ENCODE measurements at regions not wholly inside any gene's neighbourhood (a gene's known extent, or its start where the extent isn't known, plus 50 kb on each side); places are given as distances from the start of the nearest gene placed in this dataset.
A peak's percentile ranks its signal among the peaks of the same experiment; 100 is the strongest.

- TF ChIP-seq GATA2 (IDR thresholded peaks at IDR 0.05; ENCODE audit: low read depth, low read length) (no peak), GATA3 (IDR thresholded peaks at IDR 0.05; ENCODE audit: low read depth, low read length) (no peak)
Observed at GRCh38 chr10:52523696-52524095, 209.6 kb downstream of the DKK1 start.

- TF ChIP-seq GATA2 (IDR thresholded peaks at IDR 0.05; ENCODE audit: low read depth, low read length) (no peak), GATA3 (IDR thresholded peaks at IDR 0.05; ENCODE audit: low read depth, low read length) (no peak)
Observed at GRCh38 chr10:52525761-52526160, 211.7 kb downstream of the DKK1 start.

GRCh38 chr10:52526251-52526823 lies 212.3 kb downstream of the DKK1 start:
- TF ChIP-seq GATA2 (IDR thresholded peaks at IDR 0.05; ENCODE audit: low read depth, low read length) (no peak), GATA3 (IDR thresholded peaks at IDR 0.05; ENCODE audit: low read depth, low read length) (no peak)

GRCh38 chr10:52532650-52533290 lies 218.7 kb downstream of the DKK1 start:
- no peak for TF ChIP-seq GATA3 (IDR thresholded peaks at IDR 0.05; ENCODE audit: low read depth, low read length)
- TF ChIP-seq GATA2 (IDR thresholded peaks at IDR 0.05; ENCODE audit: low read depth, low read length), result no peak

GRCh38 chr10:52533986-52534385 lies 219.9 kb downstream of the DKK1 start:
- TF ChIP-seq GATA3 (IDR thresholded peaks at IDR 0.05; ENCODE audit: low read depth, low read length) (no peak), GATA2 (IDR thresholded peaks at IDR 0.05; ENCODE audit: low read depth, low read length) (no peak)

GRCh38 chr10:52539463-52539862 lies 225.4 kb downstream of the DKK1 start:
- TF ChIP-seq GATA3 (IDR thresholded peaks at IDR 0.05; ENCODE audit: low read depth, low read length) (no peak), GATA2 (IDR thresholded peaks at IDR 0.05; ENCODE audit: low read depth, low read length) (no peak)

GRCh38 chr10:52540479-52540984 lies 226.5 kb downstream of the DKK1 start:
- TF ChIP-seq GATA2 (IDR thresholded peaks at IDR 0.05; ENCODE audit: low read depth, low read length) (peak; percentile 35; the same call in 1 of the 2 replicates), GATA3 (IDR thresholded peaks at IDR 0.05; ENCODE audit: low read depth, low read length) (no peak)

- TF ChIP-seq GATA3 (IDR thresholded peaks at IDR 0.05; ENCODE audit: low read depth, low read length) (peak; percentile 67), GATA2 (IDR thresholded peaks at IDR 0.05; ENCODE audit: low read depth, low read length) (peak; percentile 79)
Observed at GRCh38 chr10:52541006-52541473, 227.0 kb downstream of the DKK1 start.

- TF ChIP-seq GATA2 (IDR thresholded peaks at IDR 0.05; ENCODE audit: low read depth, low read length) (no peak), GATA3 (IDR thresholded peaks at IDR 0.05; ENCODE audit: low read depth, low read length) (no peak)
Observed at GRCh38 chr10:52542906-52543305, 228.8 kb downstream of the DKK1 start.

- TF ChIP-seq GATA3 (IDR thresholded peaks at IDR 0.05; ENCODE audit: low read depth, low read length), result no peak
- no peak for TF ChIP-seq GATA2 (IDR thresholded peaks at IDR 0.05; ENCODE audit: low read depth, low read length)
Observed at GRCh38 chr10:52551046-52551445, 221.5 kb downstream of the MBL2 start.

- TF ChIP-seq GATA2 (IDR thresholded peaks at IDR 0.05; ENCODE audit: low read depth, low read length) (no peak), GATA3 (IDR thresholded peaks at IDR 0.05; ENCODE audit: low read depth, low read length) (no peak)
Observed at GRCh38 chr10:52558090-52558489, 214.5 kb downstream of the MBL2 start.

- TF ChIP-seq GATA2 (IDR thresholded peaks at IDR 0.05; ENCODE audit: low read depth, low read length), result no peak
- TF ChIP-seq GATA3 (IDR thresholded peaks at IDR 0.05; ENCODE audit: low read depth, low read length), result no peak
Observed at GRCh38 chr10:52561322-52561721, 211.3 kb downstream of the MBL2 start.

GRCh38 chr10:52563360-52563759 lies 209.2 kb downstream of the MBL2 start:
- no peak for TF ChIP-seq GATA3 (IDR thresholded peaks at IDR 0.05; ENCODE audit: low read depth, low read length)
- no peak for TF ChIP-seq GATA2 (IDR thresholded peaks at IDR 0.05; ENCODE audit: low read depth, low read length)

- no peak for TF ChIP-seq GATA2 (IDR thresholded peaks at IDR 0.05; ENCODE audit: low read depth, low read length)
- TF ChIP-seq GATA3 (IDR thresholded peaks at IDR 0.05; ENCODE audit: low read depth, low read length), result no peak
Observed at GRCh38 chr10:52566471-52567246, 205.9 kb downstream of the MBL2 start.
